ENCODE measurements at regions not wholly inside any gene's neighbourhood (a gene's known extent, or its start where the extent isn't known, plus 50 kb on each side); places are given as distances from the start of the nearest gene placed in this dataset.

DNA sequence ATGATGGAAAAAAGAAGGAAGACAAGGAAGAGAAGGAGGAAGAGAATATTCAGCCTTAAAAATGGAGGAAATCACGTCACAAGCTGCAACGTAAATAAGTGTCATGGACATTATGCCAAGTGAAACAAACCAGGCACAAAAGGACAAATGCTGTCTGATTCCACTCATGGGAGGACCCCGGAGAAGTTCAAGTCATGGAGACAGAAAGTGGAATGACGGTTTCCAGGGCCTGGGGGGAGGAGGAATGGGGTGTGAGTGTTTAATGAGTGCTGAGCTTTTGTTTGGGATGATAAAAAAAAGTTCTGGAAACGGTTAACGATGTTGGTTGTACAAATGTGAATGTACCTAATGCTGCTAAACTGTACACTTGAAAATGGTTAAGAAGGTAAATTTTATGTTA, 439.5 kb downstream of the GADD45G start:
- no peak for DNase-seq

DNA sequence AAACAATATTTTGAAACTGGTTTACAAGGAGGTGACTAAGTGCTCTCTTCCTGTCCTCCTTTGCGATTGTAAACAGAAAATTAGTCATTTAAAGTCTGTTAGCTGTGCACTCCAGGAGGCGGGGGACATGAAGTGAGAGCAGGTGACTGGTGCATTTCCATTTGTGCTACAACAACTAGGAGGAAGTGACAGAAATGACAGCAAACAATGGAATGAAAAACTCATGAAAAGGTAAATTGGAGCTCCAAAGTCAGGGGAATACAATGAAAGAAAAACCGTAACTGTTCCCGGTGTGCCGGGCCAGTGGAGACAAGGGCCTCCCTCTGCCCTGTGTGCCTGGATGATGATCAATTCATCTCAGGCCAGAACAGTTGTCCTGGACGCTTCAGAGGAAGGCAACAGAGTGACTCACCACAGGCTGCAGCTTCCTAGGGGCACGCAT, 439.9 kb downstream of the GADD45G start:
- DNase-seq, result no peak

DNA sequence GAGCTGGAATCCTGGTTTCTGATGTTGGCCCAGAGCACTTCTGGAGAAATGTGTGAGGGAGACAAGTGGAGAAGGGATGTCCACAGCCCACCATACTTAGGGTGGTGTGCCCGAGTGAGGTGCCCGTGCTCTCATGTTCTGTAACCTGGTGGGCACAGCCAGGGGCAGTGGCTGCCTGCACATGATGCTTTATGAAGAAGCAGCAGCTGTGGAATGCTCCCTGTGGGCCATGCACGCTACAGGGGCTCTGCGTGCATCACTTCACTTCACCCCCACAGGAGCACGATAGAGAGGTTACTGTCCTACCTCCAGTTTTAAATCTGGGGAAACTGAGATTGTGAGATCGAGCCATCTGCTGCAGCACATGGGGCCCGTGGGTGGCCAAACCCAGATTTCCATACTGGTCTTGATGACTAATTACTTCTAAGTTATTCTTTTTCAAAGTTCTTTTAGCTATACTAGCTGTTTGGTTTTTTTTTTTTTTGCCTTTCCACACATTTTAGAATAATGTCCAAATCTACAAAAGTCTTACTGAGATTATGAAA, 441.6 kb downstream of the GADD45G start:
- no peak for DNase-seq

DNA sequence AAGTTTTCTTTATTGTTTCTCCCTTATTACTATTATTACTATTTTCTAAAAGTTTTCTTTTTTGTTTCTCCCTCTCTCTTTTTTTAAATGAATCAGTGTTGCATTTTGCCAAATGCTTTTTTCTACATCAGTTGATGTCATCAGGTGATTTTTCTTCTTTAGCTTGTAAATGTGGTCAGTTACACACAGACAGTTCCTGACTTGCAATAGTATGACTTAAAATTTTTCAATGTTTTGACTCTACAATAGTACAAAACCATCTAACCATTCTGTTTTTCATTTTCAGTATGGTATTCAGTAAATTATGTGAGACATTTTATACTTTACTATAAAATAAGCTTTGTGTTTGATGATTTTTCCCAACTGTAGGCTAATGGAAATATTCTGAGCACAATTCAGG, 443.0 kb downstream of the GADD45G start:
- no peak for DNase-seq

GRCh38 chr9:90052366-90052765, 447.6 kb downstream of the GADD45G start:
- DNase-seq, result no peak

DNA sequence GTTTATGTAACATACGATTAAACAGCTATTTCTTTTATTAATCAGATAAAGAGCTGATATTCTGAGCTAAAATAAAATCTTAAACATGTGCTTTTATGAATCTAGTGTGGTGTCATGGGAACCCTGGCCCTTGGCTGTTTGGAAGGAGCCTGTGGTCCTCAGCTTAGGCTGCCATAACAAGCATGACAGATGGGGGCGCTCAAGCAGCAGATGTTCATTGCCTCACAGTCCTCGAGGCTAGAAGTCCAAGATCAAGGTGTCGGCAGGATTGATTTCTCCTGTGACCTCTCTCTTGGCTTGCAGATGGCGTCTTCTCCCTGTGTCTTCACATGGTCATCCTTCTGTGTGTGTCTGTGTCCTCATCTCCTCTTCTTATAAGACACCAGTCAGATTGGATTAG, 448.2 kb downstream of the GADD45G start:
- DNase-seq, result no peak

- no peak for DNase-seq
These were observed 450.0 kb downstream of the GADD45G start for GRCh38 chr9:90054810-90055209.

- DNase-seq, result no peak
These were observed 450.4 kb downstream of the GADD45G start for GRCh38 chr9:90055226-90055625.

GRCh38 chr9:90057361-90057760, 452.5 kb downstream of the GADD45G start:
- no peak for DNase-seq

DNA sequence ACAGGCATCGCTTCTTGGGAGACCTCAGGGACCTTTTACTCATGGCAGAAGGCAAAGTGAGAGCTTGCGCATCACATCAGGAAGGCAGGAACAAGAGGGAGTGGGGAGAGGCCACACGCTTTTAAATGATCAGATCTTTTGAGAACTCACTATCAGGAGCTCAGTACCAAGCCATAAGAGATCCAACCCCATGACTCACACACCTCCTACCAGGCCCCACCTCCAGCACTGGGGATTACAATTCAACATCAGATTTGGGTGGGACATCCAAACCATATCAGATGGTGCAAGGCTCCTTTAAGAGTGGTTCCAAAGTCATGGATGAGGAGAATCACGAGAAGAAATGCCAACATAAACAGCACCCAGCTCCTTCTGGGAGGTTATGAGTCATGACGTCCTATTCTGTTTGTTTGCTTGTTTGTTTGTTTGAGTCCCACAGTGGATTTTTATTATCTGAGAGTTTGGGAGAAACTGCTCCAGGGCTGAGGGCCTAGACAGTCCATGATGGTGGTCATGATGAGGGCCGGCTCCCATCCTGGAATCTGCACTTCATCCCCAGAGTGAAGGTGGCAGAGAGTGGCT, 453.5 kb downstream of the GADD45G start:
- DNase-seq, result no peak

DNA sequence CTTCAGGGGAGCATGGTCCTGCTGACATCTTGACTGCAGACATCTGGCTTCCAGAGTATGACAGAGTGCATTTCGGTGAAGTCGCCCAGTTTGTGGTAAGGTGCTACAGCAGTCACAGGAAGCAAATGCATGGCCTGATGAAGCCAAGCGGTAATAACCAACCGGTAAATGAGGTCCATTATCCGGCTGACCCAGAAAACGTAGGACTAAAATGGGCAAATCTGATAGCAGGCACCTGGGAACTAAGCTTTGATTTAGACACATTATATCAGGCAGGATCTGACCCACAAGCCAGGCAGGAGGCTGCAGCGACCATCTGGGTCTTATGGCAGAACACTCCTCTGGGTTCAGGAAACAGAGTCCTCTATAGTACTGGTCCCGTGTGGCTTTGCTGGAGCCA, 454.6 kb downstream of the GADD45G start:
- DNase-seq, result peak; percentile 51

GRCh38 chr9:90060256-90060655, 455.4 kb downstream of the GADD45G start:
- DNase-seq, result no peak

- DNase-seq, result no peak
These were observed 456.4 kb downstream of the GADD45G start for GRCh38 chr9:90061187-90061586.

GRCh38 chr9:90062982-90063381, 458.2 kb downstream of the GADD45G start:
- DNase-seq, result no peak

DNA sequence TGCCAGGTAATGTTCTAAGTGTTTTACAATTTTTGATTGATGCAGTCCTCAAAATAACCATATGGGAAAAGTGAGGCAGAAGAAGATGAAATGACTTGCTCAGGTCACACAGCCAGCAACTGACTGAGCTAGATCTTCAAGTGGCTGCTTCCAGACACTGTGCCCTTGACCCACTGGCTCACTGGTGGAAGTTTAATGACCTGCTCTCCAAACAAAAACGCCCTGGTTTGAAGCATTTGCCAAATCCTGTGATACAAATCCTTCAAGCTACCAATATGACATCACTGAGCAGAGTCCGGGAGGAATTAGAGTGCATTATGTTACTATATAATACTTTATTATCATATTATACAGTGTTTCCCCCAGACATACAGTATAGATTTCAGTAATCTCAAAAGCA, 459.4 kb downstream of the GADD45G start:
- no peak for DNase-seq

DNA sequence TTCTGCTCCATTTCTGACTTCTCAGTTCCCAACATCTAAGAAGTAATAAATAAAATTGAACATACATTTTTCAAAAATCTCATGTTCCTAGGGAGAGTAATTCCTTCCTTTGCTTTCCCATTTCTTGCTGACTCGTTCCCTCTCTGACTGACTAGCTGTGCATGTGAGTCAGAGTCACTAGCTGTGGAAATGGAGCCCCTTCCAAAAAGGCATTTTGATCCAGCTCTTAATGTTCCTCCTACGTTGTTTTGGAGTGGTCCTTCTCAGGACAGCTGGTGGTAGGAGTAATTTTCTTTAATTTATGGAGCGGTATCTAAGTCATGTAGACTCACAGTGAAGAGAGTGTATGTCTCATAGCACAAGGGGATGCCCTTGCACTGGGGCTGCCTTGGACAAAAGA, 460.2 kb downstream of the GADD45G start:
- no peak for DNase-seq

GRCh38 chr9:90065851-90066250, 461.0 kb downstream of the GADD45G start:
- DNase-seq, result no peak

- no peak for DNase-seq
These were observed 464.3 kb downstream of the GADD45G start for GRCh38 chr9:90069085-90069484.

DNA sequence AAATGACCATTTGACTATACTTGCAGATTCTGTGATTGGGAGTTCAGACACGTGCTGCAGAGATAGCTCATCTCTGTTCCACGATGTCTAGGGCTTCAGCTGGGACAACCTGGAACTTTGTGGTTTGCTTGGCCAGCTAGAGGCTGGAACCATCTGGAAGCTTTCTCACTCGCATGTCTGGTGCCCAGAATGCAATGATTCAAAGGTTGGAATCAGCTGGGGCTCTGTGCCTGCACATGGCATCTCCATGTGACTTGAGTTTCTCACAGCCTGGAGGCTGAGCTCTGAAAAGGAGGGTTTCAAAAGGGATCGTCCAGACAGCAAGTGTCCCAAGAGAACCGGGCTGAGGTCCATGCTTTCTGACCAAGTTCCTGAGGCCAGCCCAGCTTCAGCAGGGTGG, 465.2 kb downstream of the GADD45G start:
- DNase-seq, result no peak

- DNase-seq, result no peak
These were observed 465.7 kb downstream of the GADD45G start for GRCh38 chr9:90070469-90070868.

- no peak for DNase-seq
These were observed 466.3 kb downstream of the GADD45G start for GRCh38 chr9:90070931-90071660.

- DNase-seq, result no peak
These were observed 468.6 kb downstream of the GADD45G start for GRCh38 chr9:90073186-90073945.

GRCh38 chr9:90074316-90074962, 469.6 kb downstream of the GADD45G start:
- peak; percentile 53 for DNase-seq
